Activated naive CD4-positive, alpha-beta T cell (primary cell): ENCODE measurements at regions not wholly inside any gene's neighbourhood (a gene's known extent, or its start where the extent isn't known, plus 50 kb on each side); places are given as distances from the start of the nearest gene placed in this dataset.

ENCODE experiments used
- DNase-seq, 4 experiments: peaks; one replicate each; lab custom pipeline; 2025; lab: John Stamatoyannopoulos, UW

DNA sequence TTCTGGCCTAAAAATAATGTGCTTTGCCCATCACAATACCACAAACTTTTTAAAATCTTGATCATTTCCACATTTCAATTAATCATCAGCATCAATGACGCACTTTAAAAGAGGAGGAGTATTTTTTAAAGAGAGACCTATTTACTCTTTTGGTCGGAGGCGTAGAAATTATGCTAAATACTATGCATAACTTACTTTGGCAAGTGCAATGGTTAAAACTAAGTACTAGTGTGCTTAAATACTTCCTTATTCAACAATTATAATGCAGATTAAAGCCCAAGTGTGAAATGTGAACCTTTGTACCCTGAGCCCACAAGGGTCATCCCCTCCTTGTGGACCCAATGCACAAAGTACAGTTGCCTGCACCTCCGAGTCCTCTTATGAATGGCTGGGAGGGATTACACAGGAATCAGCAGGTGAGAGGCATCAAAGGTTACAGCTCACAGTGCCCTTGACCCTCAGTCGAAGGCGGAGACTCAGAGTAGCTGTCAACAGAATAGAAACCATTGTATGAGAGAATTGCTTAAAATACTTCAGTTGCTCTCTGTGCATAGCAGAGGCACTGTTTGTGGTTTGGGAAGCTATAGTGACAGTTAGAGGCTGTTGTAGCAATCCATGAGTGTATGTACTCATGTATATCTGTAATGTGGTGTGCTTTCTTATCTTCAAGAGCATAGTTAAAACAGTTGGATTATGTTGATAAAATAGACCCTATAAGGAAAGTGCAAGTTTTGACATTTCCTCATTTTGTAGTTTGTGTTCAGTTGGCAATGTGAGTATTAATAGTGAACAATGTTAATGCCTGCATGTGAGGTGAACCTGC lies 151.7 kb upstream of the ITGA4 start:
- DNase-seq: peak in 1 of 4 experiments; percentile 12

DNA sequence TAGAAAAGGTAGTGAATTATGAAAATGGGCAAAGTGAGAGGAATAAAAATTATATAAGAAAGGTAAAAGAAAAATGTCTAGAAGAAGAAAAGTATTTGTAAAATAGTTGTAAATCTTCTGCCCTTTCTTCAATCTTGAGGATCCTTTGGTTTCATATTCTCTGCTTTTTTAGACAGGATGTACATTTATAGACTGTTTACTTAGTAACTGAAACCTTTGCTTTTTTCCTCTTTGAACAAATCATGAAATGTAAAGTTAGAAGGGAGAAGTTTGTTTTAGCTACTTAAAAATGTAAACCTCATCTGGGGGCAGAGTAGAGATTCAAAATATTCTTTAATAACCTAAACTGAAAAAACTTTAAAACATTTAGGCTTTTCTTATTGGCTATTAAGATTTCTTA lies 150.4 kb upstream of the ITGA4 start:
- DNase-seq: no peak

DNA sequence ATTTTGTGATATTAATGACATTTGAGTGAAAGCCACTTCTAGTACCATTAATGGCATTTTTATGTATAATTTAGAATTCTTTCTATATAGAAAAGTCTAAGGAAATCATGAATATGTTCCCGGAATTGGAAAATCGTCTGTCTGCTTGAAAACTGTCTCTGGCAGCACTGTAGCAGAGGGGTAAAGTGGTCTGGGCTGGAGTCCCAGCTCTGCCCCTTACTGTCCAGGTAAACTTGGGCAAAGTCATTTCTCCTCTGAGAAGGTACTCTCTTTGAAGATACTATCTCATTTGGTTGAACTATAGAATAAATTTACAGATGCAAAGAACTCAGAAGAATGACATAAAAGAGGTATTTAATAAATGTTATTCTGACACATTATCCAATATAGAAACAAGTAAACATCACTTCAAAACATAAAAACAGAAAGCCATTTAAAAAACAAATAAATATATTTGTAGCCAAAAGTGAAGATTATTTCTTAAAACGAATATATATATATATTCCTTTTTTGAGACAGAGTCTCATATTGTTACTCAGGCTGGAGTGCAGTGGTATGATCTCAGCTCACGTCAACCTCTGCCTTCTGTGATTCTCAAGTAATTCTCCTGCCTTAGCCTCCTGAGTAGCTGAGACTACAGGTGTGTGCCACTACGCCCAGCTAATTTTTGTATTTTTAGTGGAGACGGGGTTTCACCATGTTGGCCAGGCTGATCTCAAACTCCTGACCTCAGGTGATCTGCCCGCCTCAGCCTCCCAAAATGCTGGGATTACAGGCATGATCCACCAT lies 149.8 kb upstream of the ITGA4 start:
- DNase-seq: no peak

GRCh38 chr2:181308766-181309515 lies 148.2 kb upstream of the ITGA4 start:
- no peak for DNase-seq

GRCh38 chr2:181309586-181309985 lies 147.6 kb upstream of the ITGA4 start:
- no peak for DNase-seq

DNA sequence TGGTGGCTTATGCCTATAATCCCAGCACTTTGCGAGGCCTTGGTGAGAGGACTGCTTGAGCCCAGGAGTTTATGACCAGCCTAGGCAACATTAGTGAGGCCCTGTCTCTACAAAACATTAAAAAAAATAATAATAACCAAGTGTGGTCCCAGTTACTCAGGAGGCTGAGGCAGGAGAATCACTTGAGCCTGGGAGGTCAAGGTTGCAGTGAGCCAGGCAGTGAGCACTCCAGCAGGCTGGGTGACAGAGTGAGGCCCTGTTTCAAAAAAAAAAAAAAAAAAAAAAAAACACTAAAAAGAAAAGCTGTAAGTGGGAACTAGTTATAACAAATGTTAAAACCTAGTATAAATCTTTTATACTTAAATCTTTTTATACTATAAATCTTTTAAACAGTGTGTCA lies 146.2 kb upstream of the ITGA4 start:
- DNase-seq: no peak

DNA sequence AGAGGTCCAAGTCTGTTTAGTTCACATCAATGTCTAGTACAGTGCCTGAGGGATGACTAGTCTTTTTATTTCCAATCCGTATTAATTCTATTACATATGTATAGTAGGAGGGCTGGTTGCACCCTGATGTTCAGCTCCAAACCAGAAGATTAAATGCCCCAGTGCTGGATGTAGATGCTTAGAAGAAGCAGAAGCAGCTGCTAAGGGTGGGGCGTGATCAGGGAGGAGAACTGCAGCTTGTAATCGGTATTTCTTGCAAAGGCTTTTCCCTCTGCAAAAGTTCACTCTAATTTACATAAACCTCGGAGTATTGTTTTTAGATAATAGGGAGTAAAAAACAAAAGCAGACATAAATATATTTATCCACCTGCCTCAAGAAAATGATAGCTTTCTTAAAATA lies 145.3 kb upstream of the ITGA4 start:
- DNase-seq: no peak

GRCh38 chr2:181312515-181312927 lies 144.7 kb upstream of the ITGA4 start:
- no peak for DNase-seq

DNA sequence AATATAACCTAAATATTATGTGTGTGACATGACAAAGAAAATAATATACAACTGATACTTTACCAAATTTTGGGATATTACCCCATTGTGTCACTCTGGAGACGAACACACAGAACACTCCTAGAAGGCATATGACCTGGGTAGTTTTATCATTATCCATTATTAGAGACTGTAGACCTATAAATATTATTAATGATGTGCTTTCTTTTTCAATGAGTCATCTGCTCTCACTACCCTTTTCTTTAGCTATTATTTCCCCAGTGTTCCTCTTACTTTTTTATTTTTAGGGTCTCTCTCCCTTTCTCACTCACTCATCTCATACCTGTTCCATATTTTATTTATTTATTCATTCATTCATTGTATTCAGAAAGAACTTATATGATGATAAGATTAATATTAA lies 143.3 kb upstream of the ITGA4 start:
- no peak for DNase-seq

GRCh38 chr2:181314551-181314950 lies 142.6 kb upstream of the ITGA4 start:
- no peak for DNase-seq

DNA sequence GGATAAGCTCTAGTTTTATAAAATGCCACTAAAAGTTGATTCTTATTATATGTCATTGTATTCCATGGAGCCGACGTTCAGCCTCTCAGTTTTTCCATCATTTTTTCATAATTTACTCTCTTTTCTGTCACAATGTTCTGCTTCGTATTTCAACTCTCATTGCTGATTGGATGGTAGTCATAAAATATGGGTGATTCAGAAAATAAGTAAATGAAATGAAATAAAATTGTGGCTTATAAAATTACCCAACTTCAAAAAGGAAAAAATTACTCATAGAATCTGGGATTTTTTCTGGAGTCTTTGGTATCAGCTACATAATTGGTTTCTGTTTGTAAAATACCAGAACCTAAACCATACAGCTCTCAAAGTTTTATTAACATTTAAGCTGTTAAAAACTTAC lies 139.7 kb upstream of the ITGA4 start:
- DNase-seq: no peak

DNA sequence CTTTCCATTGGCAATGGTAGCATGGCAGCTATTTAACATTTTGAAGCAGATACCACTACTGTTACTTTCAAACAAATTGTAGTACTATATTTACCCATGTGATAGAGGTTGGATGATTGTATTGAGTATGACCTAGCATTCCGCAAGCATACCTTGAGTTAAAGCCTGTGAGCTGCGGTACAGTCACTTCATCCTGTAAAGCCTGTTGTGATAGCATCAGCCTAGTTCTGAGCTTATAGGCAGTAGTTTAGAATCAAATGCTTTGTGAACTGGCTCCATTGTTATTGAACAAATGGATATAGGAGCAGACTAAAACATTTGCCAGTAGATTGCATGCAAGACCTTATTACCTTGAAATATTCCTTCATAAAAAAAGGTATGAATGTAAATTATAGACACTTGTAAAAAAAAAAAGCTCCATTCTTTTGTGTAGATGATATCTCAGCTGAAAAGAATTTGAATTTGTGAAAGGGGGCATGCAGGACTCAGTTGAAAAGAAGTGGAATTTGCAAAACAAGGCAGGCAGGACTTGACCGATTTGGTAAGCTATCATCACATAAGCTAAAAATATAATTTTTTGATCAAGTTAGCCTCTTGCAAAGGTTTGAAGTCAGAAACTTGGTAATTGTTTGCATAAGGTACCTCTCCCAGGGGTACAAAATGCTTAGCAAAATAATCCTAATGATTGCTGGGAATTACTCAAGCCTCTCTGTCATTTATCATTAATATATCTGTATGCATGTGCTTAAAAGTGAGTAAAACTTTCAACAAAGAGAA lies 138.5 kb upstream of the ITGA4 start:
- DNase-seq: no peak

- DNase-seq: no peak
Measured at GRCh38 chr2:181319286-181319685, 137.9 kb upstream of the ITGA4 start.

GRCh38 chr2:181320638-181321037 lies 136.5 kb upstream of the ITGA4 start:
- no peak for DNase-seq

- no peak for DNase-seq
Measured at GRCh38 chr2:181324912-181325311, 132.3 kb upstream of the ITGA4 start.

DNA sequence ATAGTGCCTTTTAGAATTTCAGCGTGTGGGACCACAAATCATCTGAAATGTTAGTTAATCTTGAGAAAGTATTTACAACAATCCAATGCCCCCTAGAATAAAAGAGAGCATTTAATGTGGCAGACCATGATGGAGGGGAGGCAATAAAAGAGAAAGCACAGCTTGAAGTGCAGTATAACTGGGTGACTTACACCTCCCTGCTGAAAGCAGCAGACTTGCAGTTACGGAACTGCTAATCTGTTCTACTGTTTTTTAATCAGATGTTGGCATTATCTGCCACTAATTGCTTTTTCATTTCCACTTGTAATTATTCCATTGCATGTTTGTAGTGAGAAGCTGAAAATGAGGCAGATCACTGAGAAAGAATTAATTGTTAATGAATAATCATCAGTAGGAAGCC lies 130.5 kb upstream of the ITGA4 start:
- DNase-seq: no peak

DNA sequence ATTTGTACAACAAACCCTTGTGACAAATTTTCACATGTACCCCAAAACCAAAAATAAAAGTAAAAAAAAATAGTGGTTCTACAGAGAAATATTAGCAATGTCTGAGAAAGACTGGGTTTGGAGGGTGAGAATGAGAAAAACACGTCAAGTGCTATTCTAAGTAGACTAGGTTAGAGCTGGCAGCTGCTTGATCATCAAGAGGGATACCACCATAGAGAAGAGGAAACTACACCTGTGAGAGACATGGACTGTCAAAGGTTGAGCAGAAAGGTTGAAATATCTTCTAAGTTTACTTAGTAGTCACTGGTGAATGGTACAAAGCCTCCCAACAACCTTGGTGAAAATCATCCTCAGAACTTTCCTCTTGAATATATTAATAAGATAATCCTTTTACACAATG lies 126.9 kb upstream of the ITGA4 start:
- no peak for DNase-seq

DNA sequence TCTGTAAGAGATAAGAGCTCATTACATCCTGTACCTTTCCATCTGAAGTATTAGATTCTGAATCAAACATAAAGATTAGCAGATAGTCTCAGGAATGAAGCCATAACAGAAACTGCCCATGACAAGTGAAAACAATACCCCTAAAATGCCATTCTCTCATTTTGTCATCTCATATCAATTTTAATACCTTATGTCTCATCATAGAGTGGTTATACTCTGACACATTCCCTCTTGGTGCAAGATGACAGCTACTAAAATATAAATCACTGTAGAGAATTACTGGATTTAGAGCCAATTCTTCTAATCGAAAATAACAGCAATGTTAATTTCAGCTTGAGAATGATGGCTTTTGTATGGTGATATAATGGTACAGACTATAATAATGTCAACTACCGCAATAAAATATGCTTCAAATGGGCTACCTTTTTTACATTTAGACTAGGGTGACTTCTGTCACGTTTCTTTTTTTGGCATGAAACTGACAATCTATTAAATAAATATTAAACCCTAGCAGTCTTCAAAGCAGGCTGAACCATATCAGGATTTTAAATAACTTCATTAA lies 125.1 kb upstream of the ITGA4 start:
- DNase-seq: no peak

- DNase-seq: no peak
Measured at GRCh38 chr2:181334158-181334826, 122.9 kb upstream of the ITGA4 start.

- no peak for DNase-seq
Measured at GRCh38 chr2:181340891-181341290, 116.3 kb upstream of the ITGA4 start.
